Thoracic aorta (tissue), 2 donors: ENCODE measurements at regions not wholly inside any gene's neighbourhood (a gene's known extent, or its start where the extent isn't known, plus 50 kb on each side); places are given as distances from the start of the nearest gene placed in this dataset.

ENCODE experiments used
- ATAC-seq: fragments of 150-250 bp; one replicate; pipeline ENCODE4 v1.8.0; 2017; ENCODE audit warnings: low read depth; ENCODE audit not compliant: insufficient number of reproducible peaks, low FRiP score
- DNase-seq: peaks from one replicate; pipeline ENCODE4 v3.0.0-alpha.2; 2020; ENCODE audit warnings: low spot score
- H3K27ac ChIP-seq, 2 donors: fragments of 200-600 bp; sonication (generic); 1 replicate in 1 of 2; 2 replicates in 1 of 2; pipeline ENCODE4 v1.5.1; 2016; ENCODE audit warnings: mild to moderate bottlenecking in 2 of 2, moderate library complexity in 2 of 2
- H3K27me3 ChIP-seq: fragments of 200-600 bp; sonication (generic); replicated peaks from 2 replicates; pipeline ENCODE4 v1.6.0; 2016; ENCODE audit warnings: mild to moderate bottlenecking; ENCODE audit not compliant: insufficient read depth
- H3K36me3 ChIP-seq: fragments of 200-600 bp; sonication (generic); one replicate; pipeline ENCODE4 v1.5.1; 2016
- H3K4me1 ChIP-seq, 2 donors: fragments of 200-600 bp; sonication (generic); 1 replicate in 1 of 2; 2 replicates in 1 of 2; pipeline versions ENCODE4 v1.5.1 to v1.6.0; 2016; ENCODE audit warnings: low read depth in 2 of 2, mild to moderate bottlenecking in 1 of 2; ENCODE audit not compliant: control insufficient read depth in 1 of 2
- H3K4me3 ChIP-seq: fragments of 200-600 bp; sonication (generic); 2 replicates; pipeline ENCODE4 v1.5.1; 2016; ENCODE audit warnings: mild to moderate bottlenecking
- H3K9me3 ChIP-seq: fragments of 200-600 bp; sonication (generic); 2 replicates; pipeline ENCODE4 v1.5.1; 2016
- TF ChIP-seq, protein P1 (sequence below): fragments of 200-600 bp; sonication (generic); IDR thresholded peaks from one replicate; pipeline ENCODE4 v1.5.1; 2019; ENCODE audit warnings: antibody characterized with exemption

DNA sequence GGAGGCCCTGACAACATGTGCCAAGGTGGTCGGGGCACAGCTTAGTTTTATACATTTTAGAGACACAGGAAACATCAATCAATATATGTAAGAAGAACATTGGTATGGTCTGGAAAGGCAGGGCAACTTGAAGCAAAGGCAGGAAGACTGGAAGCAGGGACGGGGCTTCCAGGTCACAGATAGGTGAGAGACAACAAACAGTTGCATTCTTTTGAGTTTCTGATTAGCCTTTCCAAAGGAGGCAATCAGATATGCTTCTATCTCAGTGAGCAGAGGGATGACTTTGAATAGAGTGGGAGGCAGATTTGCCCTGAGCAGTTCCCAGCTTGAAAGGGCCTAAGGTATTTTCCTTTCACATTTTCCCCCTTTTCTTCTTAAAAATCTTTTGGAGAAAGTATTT lies 311.0 kb upstream of the RGS17 start:
- ATAC-seq (no peak), DNase-seq (no peak)
- no peak overlapping the region for H3K27ac ChIP-seq
- no peaks in the 10 kb centered on the region for H3K27me3 ChIP-seq
- H3K36me3 ChIP-seq = no peaks in the 10 kb centered on the region
- TF ChIP-seq, protein P1, sequence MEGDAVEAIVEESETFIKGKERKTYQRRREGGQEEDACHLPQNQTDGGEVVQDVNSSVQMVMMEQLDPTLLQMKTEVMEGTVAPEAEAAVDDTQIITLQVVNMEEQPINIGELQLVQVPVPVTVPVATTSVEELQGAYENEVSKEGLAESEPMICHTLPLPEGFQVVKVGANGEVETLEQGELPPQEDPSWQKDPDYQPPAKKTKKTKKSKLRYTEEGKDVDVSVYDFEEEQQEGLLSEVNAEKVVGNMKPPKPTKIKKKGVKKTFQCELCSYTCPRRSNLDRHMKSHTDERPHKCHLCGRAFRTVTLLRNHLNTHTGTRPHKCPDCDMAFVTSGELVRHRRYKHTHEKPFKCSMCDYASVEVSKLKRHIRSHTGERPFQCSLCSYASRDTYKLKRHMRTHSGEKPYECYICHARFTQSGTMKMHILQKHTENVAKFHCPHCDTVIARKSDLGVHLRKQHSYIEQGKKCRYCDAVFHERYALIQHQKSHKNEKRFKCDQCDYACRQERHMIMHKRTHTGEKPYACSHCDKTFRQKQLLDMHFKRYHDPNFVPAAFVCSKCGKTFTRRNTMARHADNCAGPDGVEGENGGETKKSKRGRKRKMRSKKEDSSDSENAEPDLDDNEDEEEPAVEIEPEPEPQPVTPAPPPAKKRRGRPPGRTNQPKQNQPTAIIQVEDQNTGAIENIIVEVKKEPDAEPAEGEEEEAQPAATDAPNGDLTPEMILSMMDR = no peak
- H3K9me3 ChIP-seq = no peaks in the 10 kb centered on the region
- H3K4me1 ChIP-seq = no peaks in the 10 kb centered on the region
- no peak overlapping the region for H3K4me3 ChIP-seq

DNA sequence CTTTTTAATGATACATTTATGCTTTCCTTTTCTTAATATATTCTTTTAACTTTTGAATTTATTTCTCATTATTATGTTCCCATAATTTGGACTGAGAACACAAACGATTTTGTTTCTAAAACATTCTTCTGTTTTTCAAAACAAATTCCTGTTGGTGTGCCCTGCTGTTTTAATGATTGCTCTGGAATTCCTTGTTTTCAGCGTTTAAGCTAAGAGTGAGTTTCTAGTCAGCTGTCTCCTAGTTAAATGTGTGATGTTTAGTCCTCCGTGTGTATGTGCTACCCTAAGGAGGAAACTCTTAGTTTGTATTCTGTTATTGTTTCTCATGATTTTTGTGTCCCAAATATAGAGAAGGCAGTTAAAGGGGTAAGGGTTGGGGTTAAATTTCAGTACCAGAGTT lies 306.1 kb upstream of the RGS17 start:
- Histone ChIP-seq H3K9me3 (no peaks in the 10 kb centered on the region), H3K27ac (no peak overlapping the region), H3K4me3 (no peak overlapping the region), H3K27me3 (no peaks in the 10 kb centered on the region), H3K36me3 (no peaks in the 10 kb centered on the region), H3K4me1 (no peaks in the 10 kb centered on the region)
- DNase-seq (no peak), ATAC-seq (no peak)
- TF ChIP-seq, protein P1 = no peak

DNA sequence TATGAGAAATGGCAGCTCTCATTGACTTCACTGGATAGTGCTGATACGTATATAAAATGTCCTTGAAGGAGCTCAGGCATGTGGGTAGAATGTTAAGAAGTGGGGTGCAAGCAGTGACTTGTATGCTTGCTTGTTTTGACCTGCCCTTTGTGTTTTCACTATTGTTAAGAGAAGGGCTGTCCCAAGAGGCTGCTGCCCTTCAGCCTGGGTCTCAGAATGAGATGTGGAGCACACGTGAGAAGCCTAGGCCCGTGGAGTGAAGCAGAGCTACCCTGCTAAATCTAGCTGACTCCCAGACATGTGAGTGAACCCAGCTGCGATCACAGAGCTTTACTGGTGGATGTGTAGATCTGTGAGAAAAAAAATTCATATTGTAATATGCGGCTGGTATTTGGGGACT lies 305.3 kb upstream of the RGS17 start:
- TF ChIP-seq, protein P1 = no peak
- Histone ChIP-seq H3K4me1 (no peaks in the 10 kb centered on the region), H3K4me3 (no peak overlapping the region), H3K27ac (no peak overlapping the region), H3K9me3 (no peaks in the 10 kb centered on the region), H3K36me3 (no peaks in the 10 kb centered on the region), H3K27me3 (no peaks in the 10 kb centered on the region)
- ATAC-seq (no peak), DNase-seq (no peak)

DNA sequence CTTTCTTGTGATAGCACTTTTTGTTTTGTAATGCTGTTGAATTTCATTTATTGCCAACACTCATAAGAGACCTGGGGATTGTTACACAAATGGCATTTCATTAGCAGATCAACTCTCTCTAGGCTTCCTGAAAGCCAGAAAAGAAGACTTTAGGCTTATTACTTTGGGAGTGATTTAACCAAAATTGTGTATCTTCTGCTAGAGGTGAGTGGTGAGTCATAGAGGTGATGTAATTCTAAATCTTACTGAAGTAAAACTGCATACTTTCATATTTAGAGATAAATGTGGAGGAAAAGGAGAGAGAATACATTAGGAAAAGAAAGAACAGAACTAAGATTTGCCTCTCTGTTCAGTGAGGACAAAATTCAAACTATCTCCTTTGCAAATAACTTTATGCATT lies 304.7 kb upstream of the RGS17 start:
- ATAC-seq (no peak), DNase-seq (no peak)
- H3K4me1 ChIP-seq = no peaks in the 10 kb centered on the region
- H3K27ac ChIP-seq = no peak overlapping the region
- no peaks in the 10 kb centered on the region for H3K9me3 ChIP-seq
- no peak overlapping the region for H3K4me3 ChIP-seq
- TF ChIP-seq, protein P1 = no peak
- no peaks in the 10 kb centered on the region for H3K27me3 ChIP-seq
- H3K36me3 ChIP-seq = no peaks in the 10 kb centered on the region

DNA sequence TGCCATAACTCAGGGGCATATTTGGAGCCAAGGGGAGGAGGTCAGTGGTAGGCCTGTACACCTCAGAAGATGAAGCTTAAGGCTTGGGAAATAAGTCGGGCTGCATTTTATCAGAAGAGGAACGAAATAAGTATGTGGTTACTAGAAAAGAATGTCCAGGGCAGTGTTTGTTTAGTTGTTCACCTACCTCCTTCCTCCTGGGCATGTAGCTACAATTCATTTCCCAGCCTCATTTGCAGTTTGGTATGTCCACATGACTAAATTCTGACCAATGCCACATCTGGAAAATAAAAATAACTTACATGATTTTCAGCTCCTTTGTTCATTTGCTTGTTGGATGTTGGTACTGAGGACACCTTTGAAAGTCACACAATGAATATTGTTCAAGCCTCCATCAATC lies 294.5 kb upstream of the RGS17 start:
- H3K4me1 ChIP-seq = no peaks in the 10 kb centered on the region
- H3K27me3 ChIP-seq = no peaks in the 10 kb centered on the region
- no peak overlapping the region for H3K27ac ChIP-seq
- no peaks in the 10 kb centered on the region for H3K9me3 ChIP-seq
- DNase-seq (no peak), ATAC-seq (no peak)
- H3K4me3 ChIP-seq = no peak overlapping the region
- no peaks in the 10 kb centered on the region for H3K36me3 ChIP-seq
- TF ChIP-seq, protein P1 = no peak
